ENCODE measurements at regions not wholly inside any gene's neighbourhood (a gene's known extent, or its start where the extent isn't known, plus 50 kb on each side); places are given as distances from the start of the nearest gene placed in this dataset.

GRCh38 chr9:107946364-107947141 is 457.0 kb upstream of the KLF4 start:
- ChIA-PET POLR2A (no interaction called here), CTCF (no interaction called here)
- Mint-ChIP-seq H3K4me1 (ENCODE audit: low read depth) (no peaks in the 10 kb centered on the region), H3K27ac (no peak overlapping the region), H3K36me3 (no peaks in the 10 kb centered on the region), H3K4me3 (no peak overlapping the region), H3K27me3 (no peaks in the 10 kb centered on the region), H3K9me3 (peaks cover 7% of the 10 kb centered on the region)
- intact Hi-C loops (cut with micrococcal nuclease) = no loop called here
- no peak for DNase-seq

GRCh38 chr9:107945961-107946360 is 456.4 kb upstream of the KLF4 start:
- CTCF ChIA-PET = no interaction called here
- H3K27ac Mint-ChIP-seq = no peak overlapping the region
- POLR2A ChIA-PET = no interaction called here
- H3K4me1 Mint-ChIP-seq (ENCODE audit: low read depth) = no peaks in the 10 kb centered on the region
- intact Hi-C loops (cut with micrococcal nuclease) = no loop called here
- DNase-seq = no peak
- no peaks in the 10 kb centered on the region for H3K36me3 Mint-ChIP-seq
- peaks cover 7% of the 10 kb centered on the region for H3K9me3 Mint-ChIP-seq
- H3K4me3 Mint-ChIP-seq = no peak overlapping the region
- no peaks in the 10 kb centered on the region for H3K27me3 Mint-ChIP-seq

DNA sequence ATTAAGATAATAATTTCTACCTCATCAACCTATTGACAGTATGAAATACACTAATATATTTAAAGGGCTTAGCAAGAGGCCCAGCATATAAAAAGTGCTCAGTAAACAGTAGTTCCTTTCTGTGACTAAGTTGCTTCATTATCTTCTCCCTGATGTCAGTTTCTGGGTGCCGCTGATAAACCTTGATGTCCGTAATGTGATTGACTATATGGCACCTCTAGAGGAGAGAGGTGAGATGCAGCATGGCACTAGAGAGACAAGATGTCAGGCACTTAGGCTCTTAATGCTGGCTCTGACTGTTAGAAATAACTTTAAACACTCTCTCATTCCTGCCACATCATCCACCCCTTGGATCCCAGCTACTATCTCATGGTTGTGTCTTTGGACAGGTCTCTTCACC is 455.9 kb upstream of the KLF4 start:
- H3K27me3 Mint-ChIP-seq = no peaks in the 10 kb centered on the region
- intact Hi-C loops (cut with micrococcal nuclease) = no loop called here
- H3K36me3 Mint-ChIP-seq = no peaks in the 10 kb centered on the region
- ChIA-PET POLR2A (no interaction called here), CTCF (no interaction called here)
- H3K27ac Mint-ChIP-seq = no peak overlapping the region
- no peak overlapping the region for H3K4me3 Mint-ChIP-seq
- DNase-seq = no peak
- no peaks in the 10 kb centered on the region for H3K4me1 Mint-ChIP-seq (ENCODE audit: low read depth)
- peaks cover 6% of the 10 kb centered on the region for H3K9me3 Mint-ChIP-seq

DNA sequence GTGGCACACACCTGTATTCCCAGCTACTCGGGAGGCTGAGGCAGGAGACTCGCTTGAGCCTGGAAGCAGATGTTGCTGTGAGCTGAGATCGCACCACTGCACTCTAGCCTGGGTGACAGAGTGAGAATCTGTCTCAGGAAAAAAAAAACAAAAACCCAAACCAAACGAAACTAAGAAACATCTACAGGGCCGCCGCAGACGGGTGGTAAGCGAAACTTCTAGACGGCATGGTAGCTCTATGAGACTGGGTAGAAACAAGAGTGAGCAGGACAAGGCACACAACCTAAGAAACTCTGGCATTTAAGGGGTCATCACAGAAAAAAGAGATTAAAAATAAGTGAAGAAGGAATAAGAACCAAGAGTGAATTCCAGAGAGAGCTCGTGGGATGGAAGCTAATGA is 454.8 kb upstream of the KLF4 start:
- Mint-ChIP-seq H3K36me3 (no peaks in the 10 kb centered on the region), H3K9me3 (peaks cover under 1% of the 10 kb centered on the region), H3K27me3 (no peaks in the 10 kb centered on the region), H3K27ac (no peak overlapping the region), H3K4me1 (ENCODE audit: low read depth) (no peaks in the 10 kb centered on the region), H3K4me3 (no peak overlapping the region)
- ChIA-PET CTCF (no interaction called here), POLR2A (no interaction called here)
- intact Hi-C loops (cut with micrococcal nuclease) = no loop called here
- DNase-seq = no peak

DNA sequence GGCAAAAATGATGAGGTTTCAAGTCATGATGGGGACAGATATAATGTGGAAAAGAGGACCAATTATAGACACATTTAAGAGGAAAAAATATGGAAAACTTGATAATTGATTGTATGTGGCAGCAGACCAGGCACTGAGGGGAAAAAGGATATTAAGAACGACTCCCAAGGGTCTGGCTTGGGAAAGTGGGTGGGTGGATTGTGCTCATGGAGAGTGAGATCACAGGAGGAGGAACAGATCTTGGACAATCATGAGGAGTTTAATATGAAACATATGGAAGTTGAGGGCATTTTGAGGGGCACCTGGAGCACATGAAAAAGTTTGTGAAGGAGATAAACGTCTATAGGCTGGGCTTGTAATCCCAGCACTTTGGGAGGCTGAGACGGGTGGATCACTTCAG is 454.3 kb upstream of the KLF4 start:
- ChIA-PET CTCF (no interaction called here), POLR2A (no interaction called here)
- H3K4me1 Mint-ChIP-seq (ENCODE audit: low read depth) = no peaks in the 10 kb centered on the region
- no peak for DNase-seq
- no peak overlapping the region for H3K4me3 Mint-ChIP-seq
- H3K36me3 Mint-ChIP-seq = no peaks in the 10 kb centered on the region
- intact Hi-C loops (cut with micrococcal nuclease) = no loop called here
- no peak overlapping the region for H3K27ac Mint-ChIP-seq
- H3K27me3 Mint-ChIP-seq = no peaks in the 10 kb centered on the region
- H3K9me3 Mint-ChIP-seq = no peaks in the 10 kb centered on the region

- no peak for DNase-seq
- Mint-ChIP-seq H3K4me3 (no peak overlapping the region), H3K9me3 (no peaks in the 10 kb centered on the region), H3K4me1 (ENCODE audit: low read depth) (no peaks in the 10 kb centered on the region), H3K27me3 (no peaks in the 10 kb centered on the region), H3K27ac (no peak overlapping the region), H3K36me3 (no peaks in the 10 kb centered on the region)
- ChIA-PET CTCF (no interaction called here), POLR2A (no interaction called here)
- intact Hi-C loops (cut with micrococcal nuclease) = no loop called here
Observed at GRCh38 chr9:107942856-107943255, 453.3 kb upstream of the KLF4 start.

- CTCF ChIA-PET = no interaction called here
- POLR2A ChIA-PET = no interaction called here
- Mint-ChIP-seq H3K27ac (no peak overlapping the region), H3K4me3 (no peak overlapping the region), H3K36me3 (no peaks in the 10 kb centered on the region), H3K4me1 (ENCODE audit: low read depth) (no peaks in the 10 kb centered on the region), H3K27me3 (no peaks in the 10 kb centered on the region), H3K9me3 (no peaks in the 10 kb centered on the region)
- intact Hi-C loops (cut with micrococcal nuclease) = no loop called here
- DNase-seq = no peak
Observed at GRCh38 chr9:107942291-107942690, 452.7 kb upstream of the KLF4 start.

GRCh38 chr9:107940616-107941595 is 451.3 kb upstream of the KLF4 start:
- no peaks in the 10 kb centered on the region for H3K36me3 Mint-ChIP-seq
- no peak for DNase-seq
- H3K4me1 Mint-ChIP-seq (ENCODE audit: low read depth) = no peaks in the 10 kb centered on the region
- ChIA-PET POLR2A (no interaction called here), CTCF (no interaction called here)
- H3K9me3 Mint-ChIP-seq = peaks cover under 1% of the 10 kb centered on the region
- intact Hi-C loops (cut with micrococcal nuclease) = no loop called here
- no peak overlapping the region for H3K27ac Mint-ChIP-seq
- no peaks in the 10 kb centered on the region for H3K27me3 Mint-ChIP-seq
- H3K4me3 Mint-ChIP-seq = no peak overlapping the region

- peaks cover 2% of the 10 kb centered on the region for H3K9me3 Mint-ChIP-seq
- CTCF ChIA-PET = no interaction called here
- no peaks in the 10 kb centered on the region for H3K27me3 Mint-ChIP-seq
- POLR2A ChIA-PET = no interaction called here
- no peak for DNase-seq
- no peaks in the 10 kb centered on the region for H3K4me1 Mint-ChIP-seq (ENCODE audit: low read depth)
- H3K27ac Mint-ChIP-seq = no peak overlapping the region
- no peaks in the 10 kb centered on the region for H3K36me3 Mint-ChIP-seq
- H3K4me3 Mint-ChIP-seq = no peak overlapping the region
- intact Hi-C loops (cut with micrococcal nuclease) = no loop called here
Observed at GRCh38 chr9:107938801-107939386, 449.3 kb upstream of the KLF4 start.

- H3K4me1 Mint-ChIP-seq (ENCODE audit: low read depth) = no peaks in the 10 kb centered on the region
- no peak for DNase-seq
- no peak overlapping the region for H3K4me3 Mint-ChIP-seq
- H3K27me3 Mint-ChIP-seq = no peaks in the 10 kb centered on the region
- ChIA-PET POLR2A (no interaction called here), CTCF (no interaction called here)
- intact Hi-C loops (cut with micrococcal nuclease) = no loop called here
- peaks cover 2% of the 10 kb centered on the region for H3K9me3 Mint-ChIP-seq
- H3K27ac Mint-ChIP-seq = no peak overlapping the region
- H3K36me3 Mint-ChIP-seq = no peaks in the 10 kb centered on the region
Observed at GRCh38 chr9:107935931-107936330, 446.4 kb upstream of the KLF4 start.

- DNase-seq = no peak
- CTCF ChIA-PET = no interaction called here
- no peak overlapping the region for H3K4me3 Mint-ChIP-seq
- peaks cover 2% of the 10 kb centered on the region for H3K9me3 Mint-ChIP-seq
- no peaks in the 10 kb centered on the region for H3K4me1 Mint-ChIP-seq (ENCODE audit: low read depth)
- H3K36me3 Mint-ChIP-seq = no peaks in the 10 kb centered on the region
- intact Hi-C loops (cut with micrococcal nuclease) = no loop called here
- no peak overlapping the region for H3K27ac Mint-ChIP-seq
- no peaks in the 10 kb centered on the region for H3K27me3 Mint-ChIP-seq
- POLR2A ChIA-PET = no interaction called here
Observed at GRCh38 chr9:107933516-107933915, 443.9 kb upstream of the KLF4 start.

DNA sequence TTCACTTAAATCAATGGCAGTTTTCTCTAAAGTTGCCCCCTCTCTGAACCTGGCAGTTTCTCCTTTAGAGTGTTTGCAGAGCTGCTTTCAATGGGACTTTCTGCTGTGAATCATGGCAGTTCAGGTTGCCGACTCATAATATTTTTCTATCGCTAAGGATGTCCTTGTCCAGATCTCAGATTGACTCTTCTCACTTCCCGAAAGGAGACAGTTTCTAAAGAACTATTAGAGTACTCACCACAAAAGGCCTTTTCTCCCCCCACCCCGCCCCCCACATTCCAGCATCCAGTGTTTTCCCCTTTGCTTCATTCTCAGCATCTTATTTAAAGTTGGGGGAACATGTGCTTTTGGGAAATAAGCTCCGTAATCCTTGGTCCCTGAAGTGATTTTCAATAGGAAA is 443.5 kb upstream of the KLF4 start:
- ChIA-PET CTCF (no interaction called here), POLR2A (no interaction called here)
- H3K9me3 Mint-ChIP-seq = peaks cover 2% of the 10 kb centered on the region
- no peaks in the 10 kb centered on the region for H3K4me1 Mint-ChIP-seq (ENCODE audit: low read depth)
- H3K4me3 Mint-ChIP-seq = no peak overlapping the region
- intact Hi-C loops (cut with micrococcal nuclease) = no loop called here
- no peak for DNase-seq
- no peaks in the 10 kb centered on the region for H3K27me3 Mint-ChIP-seq
- no peaks in the 10 kb centered on the region for H3K36me3 Mint-ChIP-seq
- H3K27ac Mint-ChIP-seq = no peak overlapping the region

GRCh38 chr9:107932601-107933000 is 443.0 kb upstream of the KLF4 start:
- intact Hi-C loops (cut with micrococcal nuclease) = no loop called here
- DNase-seq = no peak
- CTCF ChIA-PET = no interaction called here

More at GRCh38 chr9:107932601-107933000, 443.0 kb upstream of the KLF4 start:
- H3K27me3 Mint-ChIP-seq = no peaks in the 10 kb centered on the region
- no peaks in the 10 kb centered on the region for H3K4me1 Mint-ChIP-seq (ENCODE audit: low read depth)
- peaks cover 2% of the 10 kb centered on the region for H3K9me3 Mint-ChIP-seq
- H3K36me3 Mint-ChIP-seq = no peaks in the 10 kb centered on the region
- H3K27ac Mint-ChIP-seq = no peak overlapping the region
- no peak overlapping the region for H3K4me3 Mint-ChIP-seq
- POLR2A ChIA-PET = no interaction called here
